Upper lobe of left lung (tissue), 6 donors: ENCODE measurements at regions not wholly inside any gene's neighbourhood (a gene's known extent, or its start where the extent isn't known, plus 50 kb on each side); places are given as distances from the start of the nearest gene placed in this dataset.

Experiments
- ATAC-seq, 2 donors: fragments of 200-7000 bp; cut with Tn5 transposase; one replicate each; pipeline ENCODE4 v1.9.1; 2022; ENCODE audit warnings: mild to moderate bottlenecking in 2 of 2, moderate library complexity in 2 of 2; ENCODE audit not compliant: low FRiP score in 2 of 2
- DNase-seq, 2 donors: peaks; one replicate each; pipeline ENCODE4 v3.0.0-alpha.2; 2019 to 2020
- H3K27ac ChIP-seq, 4 donors: fragments of 200-600 bp; sonication (generic); one replicate each; pipeline ENCODE4 v1.5.1; 2016 to 2019
- H3K27me3 ChIP-seq, 4 donors: fragments of 200-600 bp; sonication (generic); one replicate each; pipeline ENCODE4 v1.5.1; 2017 to 2019
- H3K36me3 ChIP-seq, 4 donors: fragments of 200-600 bp; sonication (generic); one replicate each; pipeline ENCODE4 v1.5.1; 2016 to 2019
- H3K4me1 ChIP-seq, 4 donors: fragments of 200-600 bp; sonication (generic); one replicate each; pipeline ENCODE4 v1.5.1; 2018 to 2019
- H3K4me3 ChIP-seq, 4 donors: fragments of 200-600 bp; sonication (generic); one replicate each; pipeline ENCODE4 v1.5.1; 2017 to 2019; ENCODE audit warnings: mild to moderate bottlenecking in 2 of 4, moderate library complexity in 1 of 4
- H3K9me3 ChIP-seq, 4 donors: fragments of 200-600 bp; sonication (generic); one replicate each; pipeline ENCODE4 v1.5.1; 2018 to 2019
- CTCF ChIP-seq, 6 experiments: fragments of 450-650 bp in 4 of 6; fragments of 200-600 bp in 2 of 6; sonication (generic) in 2 of 6; IDR thresholded peaks; one replicate each; pipeline ENCODE4 v1.5.1; 2016 to 2019; ENCODE audit warnings: antibody characterized with exemption in 6 of 6
- EP300 ChIP-seq, 4 donors: sonication (generic); formaldehyde crosslinking; IDR thresholded peaks; one replicate each; pipeline ENCODE4 v1.5.1; 2017; ENCODE audit warnings: antibody characterized with exemption in 4 of 4, control low read depth in 2 of 4
- POLR2A ChIP-seq, 4 donors: fragments of 450-650 bp; IDR thresholded peaks; one replicate each; pipeline ENCODE4 v1.5.1; 2016 to 2017; ENCODE audit warnings: antibody characterized with exemption in 4 of 4, mild to moderate bottlenecking in 2 of 4
- POLR2AphosphoS5 ChIP-seq, 2 donors: sonication (generic); formaldehyde crosslinking; IDR thresholded peaks; one replicate each; pipeline ENCODE4 v1.5.1; 2017; ENCODE audit warnings: antibody characterized with exemption in 2 of 2
- WGBS, 2 donors: methylation state at CpG; one replicate each; pipeline ENCODE4 v1.1.5; 2017 to 2018; 5-methylcytosine and 5-hydroxymethylcytosine counted together
- donor health status: DM: no; HTN: no; CAD: no; lungs with moderate emphysema.
- donor health status: DM: no; HTN: yes; CAD: no; lungs with severe emphysema.

GRCh38 chr1:34360574-34360973, 183.9 kb downstream of the C1orf94 start:
- WGBS, 2 donors: 81 to 93% methylated on average over 3 of the region's 3 CpGs

GRCh38 chr1:34361121-34361520, 184.4 kb downstream of the C1orf94 start:
- TF ChIP-seq POLR2A (IDR thresholded peaks at IDR 0.05) (no peak), CTCF (IDR thresholded peaks at IDR 0.05) (no peak), POLR2AphosphoS5 (IDR thresholded peaks at IDR 0.05) (no peak), EP300 (IDR thresholded peaks at IDR 0.05) (no peak)
- H3K4me3 ChIP-seq: no peak overlapping the region
- H3K4me1 ChIP-seq: no peaks in the 10 kb centered on the region
- no peak overlapping the region for H3K27ac ChIP-seq
- 36 to 54% methylated on average over 3 of the region's 3 CpGs for WGBS, 2 donors
- no peak for ATAC-seq
- no peaks in the 10 kb centered on the region for H3K27me3 ChIP-seq
- H3K36me3 ChIP-seq: no peaks in the 10 kb centered on the region
- DNase-seq: no peak
- H3K9me3 ChIP-seq: no peaks in the 10 kb centered on the region

More at GRCh38 chr1:34360574-34360973, 183.9 kb downstream of the C1orf94 start:
- ATAC-seq (no peak), DNase-seq (no peak)
- no peak overlapping the region for H3K27ac ChIP-seq
- TF ChIP-seq POLR2AphosphoS5 (IDR thresholded peaks at IDR 0.05): no peak
- TF ChIP-seq POLR2A (IDR thresholded peaks at IDR 0.05): no peak
- no peak for TF ChIP-seq CTCF (IDR thresholded peaks at IDR 0.05)
- no peak for TF ChIP-seq EP300 (IDR thresholded peaks at IDR 0.05)
- no peaks in the 10 kb centered on the region for H3K36me3 ChIP-seq
- H3K27me3 ChIP-seq: no peaks in the 10 kb centered on the region
- no peaks in the 10 kb centered on the region for H3K4me1 ChIP-seq
- no peak overlapping the region for H3K4me3 ChIP-seq
- no peaks in the 10 kb centered on the region for H3K9me3 ChIP-seq

GRCh38 chr1:34361781-34362357, 185.2 kb downstream of the C1orf94 start:
- WGBS, 2 donors: 51 to 53% methylated on average over 2 of the region's 2 CpGs
- no peak for ATAC-seq
- H3K27me3 ChIP-seq: no peaks in the 10 kb centered on the region

GRCh38 chr1:34362949-34363348, 186.2 kb downstream of the C1orf94 start:
- Histone ChIP-seq H3K36me3 (no peaks in the 10 kb centered on the region), H3K9me3 (no peaks in the 10 kb centered on the region), H3K4me3 (no peak overlapping the region), H3K27me3 (no peaks in the 10 kb centered on the region), H3K4me1 (no peaks in the 10 kb centered on the region), H3K27ac (no peak overlapping the region)
- 64 to 80% methylated on average over 4 of the region's 4 CpGs for WGBS, 2 donors
- DNase-seq: peak in 1 of 2 donors; percentile 77
- ATAC-seq: peak in 1 of 2 donors; percentile 47
- TF ChIP-seq EP300 (IDR thresholded peaks at IDR 0.05): no peak
- no peak for TF ChIP-seq POLR2A (IDR thresholded peaks at IDR 0.05)
- TF ChIP-seq CTCF (IDR thresholded peaks at IDR 0.05): no peak
- no peak for TF ChIP-seq POLR2AphosphoS5 (IDR thresholded peaks at IDR 0.05)

More at GRCh38 chr1:34361781-34362357, 185.2 kb downstream of the C1orf94 start:
- H3K4me3 ChIP-seq: no peak overlapping the region
- no peaks in the 10 kb centered on the region for H3K9me3 ChIP-seq
- H3K36me3 ChIP-seq: no peaks in the 10 kb centered on the region
- no peak for DNase-seq
- H3K4me1 ChIP-seq: no peaks in the 10 kb centered on the region
- no peak overlapping the region for H3K27ac ChIP-seq
- TF ChIP-seq CTCF (IDR thresholded peaks at IDR 0.05): no peak
- TF ChIP-seq EP300 (IDR thresholded peaks at IDR 0.05): no peak
- no peak for TF ChIP-seq POLR2AphosphoS5 (IDR thresholded peaks at IDR 0.05)
- TF ChIP-seq POLR2A (IDR thresholded peaks at IDR 0.05): no peak

- Histone ChIP-seq H3K27ac (no peak overlapping the region), H3K27me3 (no peaks in the 10 kb centered on the region), H3K4me1 (no peaks in the 10 kb centered on the region), H3K9me3 (no peaks in the 10 kb centered on the region), H3K4me3 (no peak overlapping the region), H3K36me3 (no peaks in the 10 kb centered on the region)
- no peak for ATAC-seq
- TF ChIP-seq CTCF (IDR thresholded peaks at IDR 0.05): no peak
- no peak for TF ChIP-seq POLR2A (IDR thresholded peaks at IDR 0.05)
- TF ChIP-seq EP300 (IDR thresholded peaks at IDR 0.05): no peak
- no peak for TF ChIP-seq POLR2AphosphoS5 (IDR thresholded peaks at IDR 0.05)
- DNase-seq: no peak
Observed at GRCh38 chr1:34363447-34363846, 186.7 kb downstream of the C1orf94 start.
